Smooth muscle cell (in vitro differentiated cells): ENCODE measurements at regions not wholly inside any gene's neighbourhood (a gene's known extent, or its start where the extent isn't known, plus 50 kb on each side); places are given as distances from the start of the nearest gene placed in this dataset.

Experiments
- DNase-seq: peaks from one replicate; lab custom pipeline; 2025; ENCODE audit not compliant: unreplicated experiment; lab: John Stamatoyannopoulos, UW
- H2AFZ ChIP-seq: fragments of 200-600 bp; sonication (generic); 2 replicates; pipeline ENCODE4 v1.6.0; 2016; ENCODE audit warnings: antibody characterized with exemption, low read depth, mild to moderate bottlenecking
- H3F3A ChIP-seq: fragments of 200-600 bp; sonication (generic); 2 replicates; pipeline ENCODE4 v1.6.0; 2017; ENCODE audit warnings: antibody characterized with exemption, low read depth
- H3K27ac ChIP-seq: fragments of 200-600 bp; sonication (generic); 2 replicates; pipeline ENCODE4 v1.5.1; 2016; ENCODE audit warnings: low read depth, mild to moderate bottlenecking
- H3K27me3 ChIP-seq: fragments of 200-600 bp; sonication (generic); 2 replicates; pipeline ENCODE4 v1.6.1; 2016; ENCODE audit warnings: low read depth, mild to moderate bottlenecking
- H3K36me3 ChIP-seq: fragments of 200-600 bp; sonication (generic); 2 replicates; pipeline ENCODE4 v1.5.1; 2016; ENCODE audit warnings: low read depth
- H3K4me1 ChIP-seq: fragments of 200-600 bp; sonication (generic); 2 replicates; pipeline ENCODE4 v1.5.1; 2016; ENCODE audit warnings: low read depth
- H3K4me2 ChIP-seq: fragments of 200-600 bp; sonication (generic); 2 replicates; pipeline ENCODE4 v1.6.0; 2016; ENCODE audit warnings: mild to moderate bottlenecking
- H3K4me3 ChIP-seq: fragments of 200-600 bp; sonication (generic); 2 replicates; pipeline ENCODE4 v1.5.1; 2016; ENCODE audit warnings: mild to moderate bottlenecking
- H3K79me2 ChIP-seq: fragments of 200-600 bp; sonication (generic); 2 replicates; pipeline ENCODE4 v1.6.0; 2016; ENCODE audit warnings: low read depth, mild to moderate bottlenecking
- H3K9ac ChIP-seq: fragments of 200-600 bp; sonication (generic); 2 replicates; pipeline ENCODE4 v1.6.0; 2016; ENCODE audit warnings: low read depth
- H3K9me3 ChIP-seq: fragments of 200-600 bp; sonication (generic); replicated peaks from 2 replicates; pipeline ENCODE4 v1.5.1; 2016; ENCODE audit warnings: low read depth
- H4K20me1 ChIP-seq: fragments of 200-600 bp; sonication (generic); 2 replicates; pipeline ENCODE4 v1.6.0; 2016; ENCODE audit warnings: low read depth
- WGBS: methylation state at CpG from one replicate; pipeline ENCODE4 v1.1.7; 2016; ENCODE audit warnings: low lambda C conversion rate; 5-methylcytosine and 5-hydroxymethylcytosine counted together
- TF ChIP-seq, protein P1 (sequence below): fragments of 200-600 bp; sonication (generic); IDR thresholded peaks from 2 replicates; pipeline ENCODE4 v1.5.1; 2017; ENCODE audit warnings: borderline replicate concordance, mild to moderate bottlenecking, antibody characterized with exemption; ENCODE audit not compliant: insufficient read depth, poor library complexity, severe bottlenecking

DNA sequence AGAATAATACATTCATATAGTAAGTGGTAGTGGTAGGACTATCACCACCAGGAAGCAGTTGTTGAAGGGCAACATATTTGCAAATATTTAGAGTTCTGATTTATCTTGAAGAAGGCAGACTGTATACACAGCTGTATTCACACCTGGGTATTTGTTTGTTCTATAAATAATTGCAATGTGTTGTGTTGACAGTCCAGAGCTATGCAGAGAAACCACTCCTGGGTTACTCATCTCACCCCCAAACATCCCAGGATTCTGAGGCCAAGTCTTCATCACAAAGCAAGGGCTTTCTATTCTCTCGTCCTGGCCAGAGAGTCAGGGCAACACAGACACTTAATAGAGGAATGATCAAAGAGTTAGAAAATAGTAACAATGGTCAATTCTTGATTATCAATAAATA is 102.1 kb upstream of the FAT3 start:
- Histone ChIP-seq H3K79me2 (no peaks in the 10 kb centered on the region), H3K4me3 (no peak overlapping the region), H3K9ac (no peak overlapping the region), H3K9me3 (no peaks in the 10 kb centered on the region), H3K4me1 (no peaks in the 10 kb centered on the region), H4K20me1 (no peaks in the 10 kb centered on the region), H2AFZ (no peak overlapping the region), H3K4me2 (peak overlapping the region; percentile 56), H3K36me3 (no peaks in the 10 kb centered on the region), H3F3A (peaks cover 4% of the 10 kb centered on the region), H3K27me3 (no peaks in the 10 kb centered on the region), H3K27ac (peak overlapping the region; percentile 70)
- 39% methylated on average over 1 of the region's 1 CpG for WGBS
- no peak for DNase-seq
- TF ChIP-seq, protein P1, sequence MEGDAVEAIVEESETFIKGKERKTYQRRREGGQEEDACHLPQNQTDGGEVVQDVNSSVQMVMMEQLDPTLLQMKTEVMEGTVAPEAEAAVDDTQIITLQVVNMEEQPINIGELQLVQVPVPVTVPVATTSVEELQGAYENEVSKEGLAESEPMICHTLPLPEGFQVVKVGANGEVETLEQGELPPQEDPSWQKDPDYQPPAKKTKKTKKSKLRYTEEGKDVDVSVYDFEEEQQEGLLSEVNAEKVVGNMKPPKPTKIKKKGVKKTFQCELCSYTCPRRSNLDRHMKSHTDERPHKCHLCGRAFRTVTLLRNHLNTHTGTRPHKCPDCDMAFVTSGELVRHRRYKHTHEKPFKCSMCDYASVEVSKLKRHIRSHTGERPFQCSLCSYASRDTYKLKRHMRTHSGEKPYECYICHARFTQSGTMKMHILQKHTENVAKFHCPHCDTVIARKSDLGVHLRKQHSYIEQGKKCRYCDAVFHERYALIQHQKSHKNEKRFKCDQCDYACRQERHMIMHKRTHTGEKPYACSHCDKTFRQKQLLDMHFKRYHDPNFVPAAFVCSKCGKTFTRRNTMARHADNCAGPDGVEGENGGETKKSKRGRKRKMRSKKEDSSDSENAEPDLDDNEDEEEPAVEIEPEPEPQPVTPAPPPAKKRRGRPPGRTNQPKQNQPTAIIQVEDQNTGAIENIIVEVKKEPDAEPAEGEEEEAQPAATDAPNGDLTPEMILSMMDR = no peak

DNA sequence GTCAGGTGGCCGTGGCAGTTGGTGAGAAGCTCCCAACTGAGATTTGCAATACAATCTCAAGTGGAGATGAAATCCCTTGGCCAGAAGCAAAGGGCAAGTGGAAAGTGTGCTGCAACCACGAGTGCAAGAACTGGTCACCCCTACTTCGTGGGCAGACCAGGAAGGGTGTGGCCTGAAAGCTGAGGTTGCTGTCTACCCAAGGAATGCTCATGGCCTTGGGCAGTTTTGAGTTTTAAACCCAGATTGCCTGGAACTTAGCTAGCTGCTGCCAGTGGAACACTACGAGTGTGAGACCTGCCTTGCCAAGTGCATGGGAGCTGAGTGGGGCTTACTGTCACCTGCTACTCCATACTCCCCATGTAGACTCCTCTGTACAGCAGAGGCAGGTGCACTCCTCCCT is 113.3 kb upstream of the FAT3 start:
- Histone ChIP-seq H3K4me3 (no peak overlapping the region), H3K27ac (no peak overlapping the region), H3K4me2 (no peak overlapping the region), H3K27me3 (no peaks in the 10 kb centered on the region), H3K9ac (no peak overlapping the region), H4K20me1 (no peaks in the 10 kb centered on the region), H3F3A (no peaks in the 10 kb centered on the region), H3K79me2 (no peaks in the 10 kb centered on the region), H2AFZ (no peak overlapping the region), H3K4me1 (no peaks in the 10 kb centered on the region), H3K36me3 (peaks cover 7% of the 10 kb centered on the region), H3K9me3 (no peaks in the 10 kb centered on the region)
- DNase-seq = no peak
- TF ChIP-seq, protein P1 = no peak
- WGBS = 67% methylated on average over 4 of the region's 4 CpGs

GRCh38 chr11:92109466-92109865 is 115.2 kb upstream of the FAT3 start:
- H2AFZ ChIP-seq = no peak overlapping the region
- no peak for DNase-seq
- H3K4me2 ChIP-seq = no peak overlapping the region
- TF ChIP-seq, protein P1 = no peak
- H3K36me3 ChIP-seq = peaks cover 7% of the 10 kb centered on the region
- H3K4me1 ChIP-seq = no peaks in the 10 kb centered on the region
- H3K27me3 ChIP-seq = no peaks in the 10 kb centered on the region
- no peak overlapping the region for H3K27ac ChIP-seq
- H3K4me3 ChIP-seq = no peak overlapping the region
- no peak overlapping the region for H3K9ac ChIP-seq
- WGBS = 32% methylated on average over 1 of the region's 1 CpG
- no peaks in the 10 kb centered on the region for H3K79me2 ChIP-seq
- no peaks in the 10 kb centered on the region for H3K9me3 ChIP-seq
- H4K20me1 ChIP-seq = no peaks in the 10 kb centered on the region
- no peaks in the 10 kb centered on the region for H3F3A ChIP-seq

DNA sequence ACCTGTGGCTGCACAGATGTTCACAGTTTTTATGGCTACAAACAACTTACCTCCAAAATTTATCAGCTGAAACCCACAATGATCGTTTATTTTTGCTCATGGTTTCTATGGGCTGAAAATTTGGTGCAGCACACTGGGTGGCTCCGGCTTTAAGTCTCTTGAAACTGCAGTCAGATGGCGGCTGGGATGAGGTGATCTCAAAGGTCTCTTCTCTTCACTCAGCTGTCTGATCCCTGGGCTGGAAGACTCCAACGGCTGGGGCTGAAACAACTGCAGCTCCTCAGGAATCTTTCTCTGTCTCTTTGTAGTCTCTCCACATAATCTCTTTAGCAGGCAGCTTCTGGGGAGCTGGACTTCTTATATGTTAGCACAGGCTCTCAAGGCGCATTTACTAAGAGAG is 117.3 kb upstream of the FAT3 start:
- TF ChIP-seq, protein P1 = no peak
- Histone ChIP-seq H3K27me3 (no peaks in the 10 kb centered on the region), H3K4me3 (no peak overlapping the region), H2AFZ (peak overlapping the region; percentile 58), H3K79me2 (no peaks in the 10 kb centered on the region), H3K27ac (no peak overlapping the region), H3K36me3 (no peaks in the 10 kb centered on the region), H3K9me3 (no peaks in the 10 kb centered on the region), H3K4me1 (no peaks in the 10 kb centered on the region), H4K20me1 (no peaks in the 10 kb centered on the region), H3K4me2 (no peak overlapping the region), H3K9ac (no peak overlapping the region), H3F3A (no peaks in the 10 kb centered on the region)
- DNase-seq = no peak
- WGBS = 79% methylated on average over 5 of the region's 5 CpGs
